HCT116 (cell line): ENCODE measurements at regions not wholly inside any gene's neighbourhood (a gene's known extent, or its start where the extent isn't known, plus 50 kb on each side); places are given as distances from the start of the nearest gene placed in this dataset.
"Not testable (repeated sequence)": the region's sequence is repeated elsewhere in the genome, so short reads cannot be mapped to it uniquely, and the experiment has no call there.

Source experiments
- ATAC-seq: fragments of 200-7000 bp; cut with Tn5 transposase; 2 replicates; pipeline ENCODE4 v1.9.1; 2020; ENCODE audit warnings: mild to moderate bottlenecking, moderate library complexity
- BruUV-seq: library from RNA; stranded (reverse); fragments of 400-500 nt; replicated peaks from 2 replicates; lab custom pipeline; 2021; lab: Mats Ljungman, UMichigan
- CTCF ChIA-PET: fragments of 300-600 bp; sonication (Branson Sonifier 250); formaldehyde crosslinking; loops from one replicate; lab custom pipeline; 2021; ENCODE audit warnings: antibody characterized with exemption; lab: Charles Lee
- POLR2A ChIA-PET: fragments of 300-600, 350-600 bp; sonication (Branson Sonifier 250); formaldehyde crosslinking; loops from one replicate; lab custom pipeline; 2021; ENCODE audit warnings: antibody characterized with exemption; lab: Charles Lee
- RAD21 ChIA-PET, 2 experiments: fragments of 300-600 bp; sonication (Branson Sonifier 250); formaldehyde crosslinking; loops; one replicate each; lab custom pipeline; 2023; ENCODE audit warnings: low total read pairs in 2 of 2; ENCODE audit not compliant: uncharacterized antibody in 2 of 2, unreplicated experiment in 2 of 2, low non-redundant PET in 1 of 2; lab: Charles Lee
- DNase-seq: peaks from one replicate; pipeline ENCODE4 v3.0.0-alpha.2; 2010; ENCODE audit warnings: low read depth, low spot score
- H2AFZ ChIP-seq: fragments of 200-600 bp; shearing (Covaris generic), sonication (generic); 2 replicates; pipeline ENCODE4 v1.6.1; 2017; ENCODE audit warnings: low read depth, mixed run types, mixed read lengths, antibody characterized with exemption, low read length; ENCODE audit not compliant: poor library complexity, severe bottlenecking
- H3K27ac ChIP-seq: 2 replicates; pipeline ENCODE4 v1.5.1; 2012; ENCODE audit warnings: low read depth, low read length
- H3K27me3 ChIP-seq: fragments of 200-600 bp; sonication (generic); 2 replicates; pipeline ENCODE4 v1.6.1; 2016; ENCODE audit warnings: mixed run types, low read length, mixed read lengths; ENCODE audit not compliant: insufficient read depth
- H3K36me3 ChIP-seq, 2 experiments: fragments of 200-500 bp in 1 of 2; fragments of 200-600 bp in 1 of 2; sonication (Bioruptor generic) in 1 of 2; sonication (generic) in 1 of 2; 2 replicates each; pipeline versions ENCODE4 v1.5.1 to v1.6.1; 2014 to 2016; ENCODE audit warnings: low read length in 2 of 2, inconsistent platforms in 1 of 2, mixed read lengths in 1 of 2, mixed run types in 1 of 2; ENCODE audit not compliant: insufficient read depth in 2 of 2, control insufficient read depth in 1 of 2
- H3K4me1 ChIP-seq, 2 experiments: fragments of 200-600 bp in 1 of 2; sonication (generic) in 1 of 2; 2 replicates each; pipeline versions ENCODE4 v1.5.1 to v1.6.1; 2012 to 2017; ENCODE audit warnings: low read length in 2 of 2, inconsistent platforms in 1 of 2, mild to moderate bottlenecking in 1 of 2, mixed read lengths in 1 of 2, mixed run types in 1 of 2, moderate library complexity in 1 of 2; ENCODE audit not compliant: insufficient read depth in 2 of 2, control insufficient read depth in 1 of 2
- H3K4me2 ChIP-seq: fragments of 200-600 bp; sonication (generic); 2 replicates; pipeline ENCODE4 v1.6.1; 2017; ENCODE audit warnings: mixed run types, low read length, mixed read lengths
- H3K4me3 ChIP-seq, 2 experiments: fragments of 200-600 bp in 1 of 2; sonication (generic) in 1 of 2; replicated peaks in 1 of 2; 2 replicates each; pipeline ENCODE4 v1.5.1; 2011 to 2016; ENCODE audit warnings: low read length in 2 of 2, control low read depth in 1 of 2, low read depth in 1 of 2, mild to moderate bottlenecking in 1 of 2, mixed read lengths in 1 of 2, mixed run types in 1 of 2
- H3K79me2 ChIP-seq: fragments of 200-600 bp; sonication (generic); 2 replicates; pipeline ENCODE4 v1.6.1; 2017; ENCODE audit warnings: mild to moderate bottlenecking, mixed run types, low read length, moderate library complexity, mixed read lengths; ENCODE audit not compliant: insufficient read depth
- H3K9ac ChIP-seq: fragments of 200-600 bp; sonication (generic); 2 replicates; pipeline ENCODE4 v1.6.1; 2016; ENCODE audit warnings: low read length, mixed read lengths
- H3K9me2 ChIP-seq: fragments of 200-600 bp; sonication (generic), shearing (Covaris generic); 2 replicates; pipeline ENCODE4 v1.6.1; 2017; ENCODE audit warnings: mixed run types, mild to moderate bottlenecking, moderate library complexity; ENCODE audit not compliant: insufficient read depth
- H3K9me3 ChIP-seq, 2 experiments: fragments of 200-500 bp in 1 of 2; fragments of 200-600 bp in 1 of 2; sonication (Bioruptor generic) in 1 of 2; sonication (generic) in 1 of 2; 2 replicates each; pipeline ENCODE4 v1.6.1; 2014 to 2017; ENCODE audit warnings: low read length in 2 of 2, mixed read lengths in 2 of 2, inconsistent platforms in 1 of 2, low read depth in 1 of 2, mild to moderate bottlenecking in 1 of 2, mixed run types in 1 of 2, moderate library complexity in 1 of 2; ENCODE audit not compliant: control insufficient read depth in 1 of 2, insufficient read depth in 1 of 2
- H4K20me1 ChIP-seq: fragments of 200-600 bp; sonication (generic), shearing (Covaris generic); 2 replicates; pipeline ENCODE4 v1.6.1; 2017; ENCODE audit warnings: mixed run types, mild to moderate bottlenecking, moderate library complexity; ENCODE audit not compliant: insufficient read depth
- CTCF ChIP-seq, 3 experiments: fragments of 200-600 bp in 1 of 3; sonication (generic) in 1 of 3; IDR thresholded peaks in 2 of 3; conservative IDR thresholded peaks in 1 of 3; 2 replicates each; pipeline ENCODE4 v1.5.1; 2012 to 2017; ENCODE audit warnings: low read depth in 2 of 3, low read length in 2 of 3, antibody characterized with exemption in 1 of 3, borderline replicate concordance in 1 of 3, control low read depth in 1 of 3, mild to moderate bottlenecking in 1 of 3, mixed read lengths in 1 of 3, mixed run types in 1 of 3, moderate library complexity in 1 of 3; ENCODE audit not compliant: insufficient read depth in 1 of 3
- EGR1 ChIP-seq: IDR thresholded peaks from 2 replicates; pipeline ENCODE4 v1.6.1; 2012; ENCODE audit warnings: low read depth
- FOSL1 ChIP-seq: IDR thresholded peaks from 2 replicates; pipeline ENCODE4 v1.6.1; 2012; ENCODE audit warnings: low read depth
- POLR2AphosphoS5 ChIP-seq: IDR thresholded peaks from 2 replicates; pipeline ENCODE4 v1.6.1; 2011; ENCODE audit warnings: mild to moderate bottlenecking, low read depth, low read length, moderate library complexity
- SRF ChIP-seq: IDR thresholded peaks from 2 replicates; pipeline ENCODE4 v1.6.1; 2012; ENCODE audit warnings: low read depth
- YY1 ChIP-seq: IDR thresholded peaks from 2 replicates; pipeline ENCODE4 v1.6.1; 2011; ENCODE audit warnings: low read length, low read depth, moderate library complexity, mild to moderate bottlenecking; ENCODE audit not compliant: insufficient replicate concordance; ENCODE audit errors: extremely low read depth
- intact Hi-C: fragments of 100-400 bp; cut with micrococcal nuclease; formaldehyde crosslinking; loops from 2 replicates; pipeline ENCODE4 v1.10.0; 2022
- TF ChIP-seq, protein P1 (sequence below): IDR thresholded peaks from 2 replicates; pipeline ENCODE4 v1.6.1; 2012

GRCh38 chr11:91066456-91067047, 843.7 kb upstream of the CHORDC1 start (continued):
- TF ChIP-seq YY1, result no peak
- TF ChIP-seq, protein P1, sequence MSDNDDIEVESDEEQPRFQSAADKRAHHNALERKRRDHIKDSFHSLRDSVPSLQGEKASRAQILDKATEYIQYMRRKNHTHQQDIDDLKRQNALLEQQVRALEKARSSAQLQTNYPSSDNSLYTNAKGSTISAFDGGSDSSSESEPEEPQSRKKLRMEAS, result no peak
- no peak for TF ChIP-seq EGR1
- TF ChIP-seq POLR2AphosphoS5, result no peak
- TF ChIP-seq SRF, result no peak
- no peak for TF ChIP-seq CTCF (IDR thresholded peaks at IDR 0.05 in 2 of 3, conservative IDR thresholded peaks at IDR 0.05 in 1 of 3; ENCODE audit: borderline replicate concordance in 1 of 3, insufficient read depth in 1 of 3, low read depth in 2 of 3, low read length in 2 of 3)
- no peak for TF ChIP-seq FOSL1

GRCh38 chr11:91063399-91063798, 840.5 kb upstream of the CHORDC1 start:
- CTCF ChIA-PET, POLR2A ChIA-PET: not testable (repeated sequence)

More at GRCh38 chr11:91063399-91063798, 840.5 kb upstream of the CHORDC1 start:
- RAD21 ChIA-PET, intact Hi-C loops, H3K36me3 ChIP-seq, H3K27me3 ChIP-seq, H3K4me3 ChIP-seq, H3K4me1 ChIP-seq, H3K9me2 ChIP-seq, H4K20me1 ChIP-seq, H3K79me2 ChIP-seq, BruUV-seq, H2AFZ ChIP-seq, ATAC-seq, H3K4me2 ChIP-seq, H3K9ac ChIP-seq, DNase-seq, H3K9me3 ChIP-seq, H3K27ac ChIP-seq: not testable (repeated sequence)
